K562 (cell line): ENCODE measurements at regions not wholly inside any gene's neighbourhood (a gene's known extent, or its start where the extent isn't known, plus 50 kb on each side); places are given as distances from the start of the nearest gene placed in this dataset.

Experiments used
- BRF2 ChIP-seq: IDR thresholded peaks from 3 replicates; pipeline ENCODE4 v1.6.1; 2011; ENCODE audit warnings: borderline replicate concordance, mild to moderate bottlenecking; ENCODE audit not compliant: insufficient read length, insufficient read depth
- CHD2 ChIP-seq: IDR thresholded peaks from 2 replicates; pipeline ENCODE4 v1.6.1; 2011; ENCODE audit warnings: low read depth, low read length
- FOXA3 ChIP-seq, 2 experiments: fragments of 450-650 bp in 1 of 2; sonication (generic) in 1 of 2; formaldehyde crosslinking; IDR thresholded peaks in 1 of 2; conservative IDR thresholded peaks in 1 of 2; 2 replicates each; pipeline versions ENCODE4 v1.4.0 to v1.8.0; 2020 to 2022; ENCODE audit warnings: mild to moderate bottlenecking in 2 of 2, missing genetic modification reagents in 1 of 2
- POLR2A ChIP-seq: fragments of 450-650 bp; conservative IDR thresholded peaks from 2 replicates; pipeline ENCODE4 v1.6.1; 2016
- ZNF274 ChIP-seq: IDR thresholded peaks from 2 replicates; pipeline ENCODE4 v1.6.1; 2011; ENCODE audit warnings: low read depth, mild to moderate bottlenecking, low read length, moderate library complexity, borderline replicate concordance

GRCh38 chr5:91312698-91313097, 70.4 kb downstream of the ARRDC3 start:
- no peak for TF ChIP-seq CHD2
- no peak for TF ChIP-seq FOXA3 (CRISPR knock-in tag; conservative IDR thresholded peaks at IDR 0.05 in 1 of 2, IDR thresholded peaks at IDR 0.05 in 1 of 2)
- no peak for TF ChIP-seq ZNF274
- no peak for TF ChIP-seq BRF2
- no peak for TF ChIP-seq POLR2A
